ENCODE measurements at regions not wholly inside any gene's neighbourhood (a gene's known extent, or its start where the extent isn't known, plus 50 kb on each side); places are given as distances from the start of the nearest gene placed in this dataset.

DNA sequence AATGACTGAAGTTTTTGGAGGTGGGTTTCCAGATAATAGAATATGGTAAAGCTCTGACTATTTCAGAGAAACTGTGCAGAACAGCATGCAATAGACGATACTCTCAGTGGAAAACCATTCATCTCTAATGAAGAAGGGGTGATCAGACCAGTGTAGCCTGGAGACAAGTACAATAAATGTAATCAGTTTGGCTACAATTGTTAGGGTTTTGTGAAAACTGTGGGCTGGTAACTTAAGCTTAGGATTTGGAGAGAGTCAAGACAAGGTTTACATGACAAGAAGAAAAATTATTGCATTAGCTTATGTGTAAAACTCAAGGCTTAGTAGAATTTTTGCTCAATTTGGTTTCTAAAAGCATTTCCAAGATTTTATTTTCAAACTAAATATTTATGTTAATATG is 241.5 kb upstream of the ANKRD50 start:
- TF ChIP-seq, protein P1, sequence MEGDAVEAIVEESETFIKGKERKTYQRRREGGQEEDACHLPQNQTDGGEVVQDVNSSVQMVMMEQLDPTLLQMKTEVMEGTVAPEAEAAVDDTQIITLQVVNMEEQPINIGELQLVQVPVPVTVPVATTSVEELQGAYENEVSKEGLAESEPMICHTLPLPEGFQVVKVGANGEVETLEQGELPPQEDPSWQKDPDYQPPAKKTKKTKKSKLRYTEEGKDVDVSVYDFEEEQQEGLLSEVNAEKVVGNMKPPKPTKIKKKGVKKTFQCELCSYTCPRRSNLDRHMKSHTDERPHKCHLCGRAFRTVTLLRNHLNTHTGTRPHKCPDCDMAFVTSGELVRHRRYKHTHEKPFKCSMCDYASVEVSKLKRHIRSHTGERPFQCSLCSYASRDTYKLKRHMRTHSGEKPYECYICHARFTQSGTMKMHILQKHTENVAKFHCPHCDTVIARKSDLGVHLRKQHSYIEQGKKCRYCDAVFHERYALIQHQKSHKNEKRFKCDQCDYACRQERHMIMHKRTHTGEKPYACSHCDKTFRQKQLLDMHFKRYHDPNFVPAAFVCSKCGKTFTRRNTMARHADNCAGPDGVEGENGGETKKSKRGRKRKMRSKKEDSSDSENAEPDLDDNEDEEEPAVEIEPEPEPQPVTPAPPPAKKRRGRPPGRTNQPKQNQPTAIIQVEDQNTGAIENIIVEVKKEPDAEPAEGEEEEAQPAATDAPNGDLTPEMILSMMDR (IDR thresholded peaks at IDR 0.05; ENCODE audit: borderline replicate concordance), result no peak
- no peak overlapping the region for H3K27ac ChIP-seq (replicated peaks)
- peaks cover 1% of the 10 kb centered on the region for H3K4me1 ChIP-seq
- H3K9me3 ChIP-seq (replicated peaks), result peaks cover 7% of the 10 kb centered on the region
- no peak overlapping the region for H3K4me3 ChIP-seq
- no peaks in the 10 kb centered on the region for H3K27me3 ChIP-seq (ENCODE audit: low read depth)
- no peaks in the 10 kb centered on the region for H3K36me3 ChIP-seq
- DNase-seq, result no peak
- intact Hi-C loops (cut with micrococcal nuclease), result no loop called here

DNA sequence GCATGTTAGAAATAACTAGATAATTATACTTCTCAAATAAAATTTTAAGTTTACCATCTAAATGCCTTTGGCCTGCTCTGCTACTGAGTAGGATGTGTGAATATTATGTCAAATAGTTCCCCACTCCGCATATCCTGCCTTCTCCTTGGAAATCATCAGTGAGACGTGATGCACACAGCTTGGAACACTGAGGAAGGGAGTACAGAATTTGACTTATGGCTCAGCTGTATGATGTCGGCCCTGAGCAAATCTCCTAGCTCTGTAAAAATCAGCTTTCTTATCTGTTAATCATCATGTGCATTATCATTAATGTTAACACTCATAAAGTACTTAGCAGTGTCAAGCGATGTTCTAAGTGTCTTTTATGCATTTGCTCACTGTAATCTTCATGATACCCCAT is 241.0 kb upstream of the ANKRD50 start:
- TF ChIP-seq, protein P1 (IDR thresholded peaks at IDR 0.05; ENCODE audit: borderline replicate concordance), result no peak
- Histone ChIP-seq H3K9me3 (replicated peaks) (peaks cover 7% of the 10 kb centered on the region), H3K27me3 (ENCODE audit: low read depth) (no peaks in the 10 kb centered on the region), H3K27ac (replicated peaks) (no peak overlapping the region), H3K4me3 (no peak overlapping the region), H3K36me3 (no peaks in the 10 kb centered on the region), H3K4me1 (peaks cover 6% of the 10 kb centered on the region)
- DNase-seq, result no peak
- intact Hi-C loops (cut with micrococcal nuclease), result no loop called here

DNA sequence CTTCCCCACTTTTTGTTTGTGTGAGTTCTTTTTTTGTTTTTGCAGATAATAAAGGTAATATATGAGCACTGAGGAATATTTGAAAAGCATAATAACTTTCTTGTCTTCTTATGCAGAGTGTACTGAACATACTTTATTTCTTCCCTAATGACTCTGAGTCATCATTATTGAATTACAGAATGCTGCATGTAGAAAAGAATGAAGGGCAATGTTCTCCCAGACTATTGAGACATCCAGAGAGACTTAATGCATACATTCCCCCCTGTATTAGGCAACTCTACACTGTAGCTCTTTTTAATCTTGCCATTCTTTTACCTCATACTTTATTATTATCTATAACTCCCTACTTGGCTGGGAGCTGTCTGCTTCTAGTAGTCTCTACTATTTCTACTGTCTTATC is 240.5 kb upstream of the ANKRD50 start:
- H3K36me3 ChIP-seq, result no peaks in the 10 kb centered on the region
- no peak overlapping the region for H3K4me3 ChIP-seq
- H3K9me3 ChIP-seq (replicated peaks), result peaks cover 7% of the 10 kb centered on the region
- H3K27me3 ChIP-seq (ENCODE audit: low read depth), result no peaks in the 10 kb centered on the region
- no peak overlapping the region for H3K27ac ChIP-seq (replicated peaks)
- intact Hi-C loops (cut with micrococcal nuclease), result no loop called here
- no peak for DNase-seq
- peaks cover 6% of the 10 kb centered on the region for H3K4me1 ChIP-seq
- TF ChIP-seq, protein P1 (IDR thresholded peaks at IDR 0.05; ENCODE audit: borderline replicate concordance), result no peak

- Histone ChIP-seq H3K9me3 (replicated peaks) (peaks cover 7% of the 10 kb centered on the region), H3K27ac (replicated peaks) (no peak overlapping the region), H3K4me1 (peaks cover 6% of the 10 kb centered on the region), H3K27me3 (ENCODE audit: low read depth) (no peaks in the 10 kb centered on the region), H3K36me3 (no peaks in the 10 kb centered on the region), H3K4me3 (no peak overlapping the region)
- DNase-seq, result no peak
- intact Hi-C loops (cut with micrococcal nuclease), result no loop called here
- TF ChIP-seq, protein P1 (IDR thresholded peaks at IDR 0.05; ENCODE audit: borderline replicate concordance), result no peak
These were observed 240.1 kb upstream of the ANKRD50 start for GRCh38 chr4:124952601-124953000.

DNA sequence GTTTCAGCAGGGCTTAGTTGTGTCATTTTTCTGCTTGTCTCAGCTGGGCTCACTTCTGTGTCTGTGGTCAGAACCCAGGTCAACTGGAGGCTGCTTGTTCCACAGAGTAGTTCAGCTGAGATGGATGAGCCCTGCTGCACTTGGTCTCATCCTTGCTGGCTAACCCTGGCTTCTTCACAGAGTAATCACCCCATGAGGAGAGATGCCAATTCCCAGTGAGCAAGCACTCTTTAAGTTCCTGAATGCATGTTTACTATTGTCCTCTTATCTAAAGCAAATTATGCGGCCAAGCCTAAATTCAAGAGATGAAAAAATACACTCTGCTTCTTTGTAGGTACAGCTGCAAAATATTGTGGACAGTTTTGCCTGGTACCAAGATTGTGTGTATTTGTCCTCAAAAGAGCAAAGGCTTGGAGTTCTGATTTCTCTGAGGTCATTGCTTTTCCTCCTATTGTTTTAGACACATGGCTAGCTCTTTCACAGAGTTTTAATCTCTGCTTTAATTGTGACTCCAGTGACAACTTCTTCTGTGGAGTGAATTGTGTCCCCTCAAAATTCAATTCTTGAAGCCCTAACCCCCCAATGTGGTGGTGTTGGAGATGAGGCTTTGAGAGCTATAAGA is 236.6 kb upstream of the ANKRD50 start:
- intact Hi-C loops (cut with micrococcal nuclease), result no loop called here
- TF ChIP-seq, protein P1 (IDR thresholded peaks at IDR 0.05; ENCODE audit: borderline replicate concordance), result no peak
- H3K4me1 ChIP-seq, result peaks cover 18% of the 10 kb centered on the region
- H3K4me3 ChIP-seq, result no peak overlapping the region
- H3K27ac ChIP-seq (replicated peaks), result peak overlapping the region; percentile 26
- H3K27me3 ChIP-seq (ENCODE audit: low read depth), result no peaks in the 10 kb centered on the region
- no peaks in the 10 kb centered on the region for H3K36me3 ChIP-seq
- H3K9me3 ChIP-seq (replicated peaks), result peaks cover 7% of the 10 kb centered on the region
- no peak for DNase-seq
